ENCODE measurements at regions not wholly inside any gene's neighbourhood (a gene's known extent, or its start where the extent isn't known, plus 50 kb on each side); places are given as distances from the start of the nearest gene placed in this dataset.

- Histone ChIP-seq H3K36me3 (ENCODE audit: control insufficient read depth in 1 of 2, insufficient read depth in 2 of 2, low read length in 2 of 2) (no peaks in the 10 kb centered on the region), H4K20me1 (ENCODE audit: insufficient read depth) (no peaks in the 10 kb centered on the region), H3K4me3 (replicated peaks in 1 of 2; ENCODE audit: low read depth in 1 of 2, low read length in 2 of 2) (no peak overlapping the region), H3K27me3 (ENCODE audit: insufficient read depth, low read length) (peaks cover 51% of the 10 kb centered on the region), H2AFZ (ENCODE audit: low read depth, low read length, poor library complexity, severe bottlenecking) (no peak overlapping the region), H3K9ac (ENCODE audit: low read length) (no peak overlapping the region), H3K9me2 (ENCODE audit: insufficient read depth) (no peaks in the 10 kb centered on the region), H3K27ac (ENCODE audit: low read depth, low read length) (no peak overlapping the region), H3K4me2 (ENCODE audit: low read length) (no peak overlapping the region), H3K9me3 (ENCODE audit: control insufficient read depth in 1 of 2, insufficient read depth in 1 of 2, low read depth in 1 of 2, low read length in 2 of 2) (no peaks in the 10 kb centered on the region), H3K4me1 (ENCODE audit: control insufficient read depth in 1 of 2, insufficient read depth in 2 of 2, low read length in 2 of 2) (no peaks in the 10 kb centered on the region), H3K79me2 (ENCODE audit: insufficient read depth, low read length) (no peaks in the 10 kb centered on the region)
- ChIA-PET POLR2A (no interaction called here), CTCF (no interaction called here), RAD21 (ENCODE audit: low non-redundant PET in 1 of 2, low total read pairs in 2 of 2, uncharacterized antibody in 2 of 2, unreplicated experiment in 2 of 2) (no interaction called here)
- no TSS peak for BruUV-seq (replicated peaks)
- TF ChIP-seq REST (IDR thresholded peaks at IDR 0.05; ENCODE audit: low read depth) (no peak), ZNF274 (IDR thresholded peaks at IDR 0.05; ENCODE audit: low read depth, low read length) (no peak), POLR2AphosphoS5 (IDR thresholded peaks at IDR 0.05; ENCODE audit: low read depth, low read length) (no peak), EZH2phosphoT487 (IDR thresholded peaks at IDR 0.05; ENCODE audit: borderline replicate concordance) (no peak)
- DNase-seq (ENCODE audit: low read depth, low spot score) (no peak), ATAC-seq (no peak)
- intact Hi-C loops (cut with micrococcal nuclease), result no loop called here
Measured at GRCh38 chr15:60128710-60129109, 124.6 kb downstream of the FOXB1 start.

- Histone ChIP-seq H3K36me3 (ENCODE audit: control insufficient read depth in 1 of 2, insufficient read depth in 2 of 2, low read length in 2 of 2) (no peaks in the 10 kb centered on the region), H3K27ac (ENCODE audit: low read depth, low read length) (no peak overlapping the region), H3K9ac (ENCODE audit: low read length) (no peak overlapping the region), H3K4me3 (replicated peaks in 1 of 2; ENCODE audit: low read depth in 1 of 2, low read length in 2 of 2) (no peak overlapping the region), H3K4me2 (ENCODE audit: low read length) (no peak overlapping the region), H3K4me1 (ENCODE audit: control insufficient read depth in 1 of 2, insufficient read depth in 2 of 2, low read length in 2 of 2) (no peaks in the 10 kb centered on the region), H3K9me2 (ENCODE audit: insufficient read depth) (no peaks in the 10 kb centered on the region), H4K20me1 (ENCODE audit: insufficient read depth) (no peaks in the 10 kb centered on the region), H2AFZ (ENCODE audit: low read depth, low read length, poor library complexity, severe bottlenecking) (no peak overlapping the region), H3K9me3 (ENCODE audit: control insufficient read depth in 1 of 2, insufficient read depth in 1 of 2, low read depth in 1 of 2, low read length in 2 of 2) (no peaks in the 10 kb centered on the region), H3K79me2 (ENCODE audit: insufficient read depth, low read length) (no peaks in the 10 kb centered on the region), H3K27me3 (ENCODE audit: insufficient read depth, low read length) (peaks cover 68% of the 10 kb centered on the region)
- no TSS peak for BruUV-seq (replicated peaks)
- POLR2A ChIA-PET, result interaction anchor here (0.6 kb wide), 1 partner anchor 92 kb away, joined by 3 read pairs; no protein-coding TSS in a partner anchor
- no peak for ATAC-seq
- RAD21 ChIA-PET (ENCODE audit: low non-redundant PET in 1 of 2, low total read pairs in 2 of 2, uncharacterized antibody in 2 of 2, unreplicated experiment in 2 of 2), result no interaction called here
- DNase-seq (ENCODE audit: low read depth, low spot score), result no peak
- CTCF ChIA-PET, result no interaction called here
- intact Hi-C loops (cut with micrococcal nuclease), result no loop called here
- TF ChIP-seq EGR1 (IDR thresholded peaks at IDR 0.05; ENCODE audit: low read depth), result no peak
- TF ChIP-seq MAX (IDR thresholded peaks at IDR 0.05), result no peak
- TF ChIP-seq CBX3 (IDR thresholded peaks at IDR 0.05; ENCODE audit: low read depth), result no peak
- no peak for TF ChIP-seq EZH2 (IDR thresholded peaks at IDR 0.05)
- TF ChIP-seq ATF3 (IDR thresholded peaks at IDR 0.05), result no peak
- TF ChIP-seq CEBPB (IDR thresholded peaks at IDR 0.05; ENCODE audit: low read depth), result no peak
- TF ChIP-seq POLR2AphosphoS5 (IDR thresholded peaks at IDR 0.05; ENCODE audit: low read depth, low read length), result no peak
- TF ChIP-seq SIN3A (IDR thresholded peaks at IDR 0.05; ENCODE audit: low read depth), result no peak
- no peak for TF ChIP-seq REST (IDR thresholded peaks at IDR 0.05; ENCODE audit: low read depth)
- TF ChIP-seq POLR2A (IDR thresholded peaks at IDR 0.05; ENCODE audit: borderline replicate concordance, extremely low read depth, insufficient read depth, insufficient read length), result no peak
- no peak for TF ChIP-seq SRF (IDR thresholded peaks at IDR 0.05; ENCODE audit: low read depth)
- no peak for TF ChIP-seq RAD21 (IDR thresholded peaks at IDR 0.05; ENCODE audit: low read depth)
- no peak for TF ChIP-seq FOSL1 (IDR thresholded peaks at IDR 0.05; ENCODE audit: low read depth)
Measured at GRCh38 chr15:60130398-60130797, 126.3 kb downstream of the FOXB1 start.

Measured in HCT116 (cell line).